UCSD-AML1 (cell line): ENCODE measurements at regions not wholly inside any gene's neighbourhood (a gene's known extent, or its start where the extent isn't known, plus 50 kb on each side); places are given as distances from the start of the nearest gene placed in this dataset.
"Not testable (repeated sequence)": the region's sequence is repeated elsewhere in the genome, so short reads cannot be mapped to it uniquely, and the experiment has no call there.

Source experiments
- DNase-seq: peaks from one replicate; lab custom pipeline; 2025; ENCODE audit not compliant: unreplicated experiment; lab: John Stamatoyannopoulos, UW

GRCh38 chr14:82766123-82766522 is 1232.5 kb upstream of the SEL1L start:
- no peak for DNase-seq

DNA sequence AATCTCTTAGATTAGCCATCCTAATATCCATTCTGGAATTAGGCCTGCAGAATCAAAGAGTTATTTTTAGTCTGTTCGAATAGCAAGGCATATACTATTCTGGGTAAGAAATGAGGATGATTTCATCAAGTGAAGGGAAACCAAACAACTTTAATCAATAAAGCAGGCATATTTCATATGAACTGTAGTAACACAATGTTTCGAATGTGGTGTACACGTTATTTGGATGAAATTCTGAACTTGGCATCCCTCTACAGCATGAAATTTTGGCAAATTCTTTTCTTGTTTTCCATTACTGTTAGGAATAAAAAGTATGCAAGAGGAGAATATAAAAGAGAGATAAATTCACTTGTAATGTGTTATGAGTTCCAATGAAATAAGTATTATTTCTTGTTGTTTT is 1233.3 kb upstream of the SEL1L start:
- DNase-seq, result no peak

GRCh38 chr14:82776958-82777357 is 1243.3 kb upstream of the SEL1L start:
- no peak for DNase-seq

GRCh38 chr14:82778008-82778590 is 1244.4 kb upstream of the SEL1L start:
- DNase-seq, result no peak

GRCh38 chr14:82778601-82779000 is 1244.9 kb upstream of the SEL1L start:
- DNase-seq, result no peak

- DNase-seq, result no peak
Measured at GRCh38 chr14:82779301-82779700, 1245.6 kb upstream of the SEL1L start.

DNA sequence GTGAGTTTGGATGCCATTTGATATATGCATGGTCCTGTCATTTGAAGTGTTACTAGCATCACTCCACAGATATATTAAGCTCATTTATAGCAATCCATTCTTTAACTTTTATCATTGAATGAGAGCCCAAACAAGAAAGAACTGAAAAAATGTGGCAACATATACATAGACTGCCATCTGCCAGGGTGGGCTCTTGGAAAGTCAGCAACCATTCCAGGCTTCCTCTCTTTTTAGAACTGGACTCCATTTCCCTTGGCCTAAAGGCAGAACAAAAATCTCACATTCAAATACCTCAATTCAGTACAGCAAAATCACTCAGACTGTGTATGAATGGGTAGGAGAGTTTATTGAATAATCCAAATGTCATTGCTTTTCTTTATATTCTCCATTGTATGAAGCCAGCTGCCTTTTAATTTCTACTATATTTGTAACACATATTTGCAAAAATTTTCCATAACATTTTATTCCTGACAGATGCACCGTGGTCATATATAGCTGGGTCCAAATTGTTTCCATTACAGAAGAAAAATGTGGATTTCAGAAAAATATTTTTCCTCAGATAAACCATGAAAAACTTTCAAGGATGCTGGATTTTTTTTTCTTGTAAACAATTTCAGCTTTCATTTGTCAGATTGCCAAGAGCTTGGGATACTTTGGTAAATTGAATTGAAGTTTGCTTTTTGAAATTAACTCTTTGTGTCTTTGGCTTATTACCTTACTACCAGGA is 1252.3 kb upstream of the SEL1L start:
- DNase-seq, result no peak

DNA sequence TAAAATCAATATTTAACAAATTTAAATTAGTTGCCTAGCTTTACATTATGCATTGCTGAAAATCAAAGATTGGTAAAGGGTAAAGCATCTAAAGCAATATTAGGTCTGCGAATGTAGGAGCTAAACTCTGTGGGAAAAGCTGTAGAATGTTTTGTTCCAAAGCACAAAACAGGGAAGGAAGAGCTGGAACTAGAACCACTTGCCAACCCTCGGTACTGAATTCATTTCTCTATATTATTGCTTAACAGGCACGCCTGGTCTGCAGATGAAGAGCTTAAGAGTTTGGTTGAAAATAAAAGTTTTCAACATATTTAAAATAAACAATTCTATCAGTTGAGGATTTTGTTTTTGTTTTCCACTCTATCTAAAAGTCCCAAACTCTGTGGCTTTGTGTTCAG is 1252.8 kb upstream of the SEL1L start:
- no peak for DNase-seq

- DNase-seq, result no peak
Measured at GRCh38 chr14:82796086-82796485, 1262.4 kb upstream of the SEL1L start.

GRCh38 chr14:82798276-82798675 is 1264.6 kb upstream of the SEL1L start:
- no peak for DNase-seq

GRCh38 chr14:82805892-82806825 is 1272.5 kb upstream of the SEL1L start:
- no peak for DNase-seq

DNA sequence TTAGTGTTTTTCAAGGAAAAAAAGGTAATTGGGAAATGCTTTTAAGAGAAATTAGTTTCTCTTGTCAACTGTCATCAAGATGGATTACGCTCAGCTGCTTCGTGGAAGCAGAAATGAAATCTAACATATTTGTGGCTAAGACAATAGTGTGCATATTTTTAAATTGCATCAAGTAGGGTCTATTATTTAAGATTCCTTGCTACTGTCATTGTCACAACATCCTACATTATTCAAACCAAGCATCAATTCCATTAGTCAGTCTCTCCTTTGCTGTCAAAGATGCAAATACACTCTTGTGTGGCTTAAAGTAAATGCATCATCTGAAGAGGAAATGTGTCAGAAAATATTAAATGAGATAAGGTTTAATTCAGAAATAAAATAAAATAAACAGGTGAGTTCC is 1277.6 kb upstream of the SEL1L start:
- no peak for DNase-seq

DNA sequence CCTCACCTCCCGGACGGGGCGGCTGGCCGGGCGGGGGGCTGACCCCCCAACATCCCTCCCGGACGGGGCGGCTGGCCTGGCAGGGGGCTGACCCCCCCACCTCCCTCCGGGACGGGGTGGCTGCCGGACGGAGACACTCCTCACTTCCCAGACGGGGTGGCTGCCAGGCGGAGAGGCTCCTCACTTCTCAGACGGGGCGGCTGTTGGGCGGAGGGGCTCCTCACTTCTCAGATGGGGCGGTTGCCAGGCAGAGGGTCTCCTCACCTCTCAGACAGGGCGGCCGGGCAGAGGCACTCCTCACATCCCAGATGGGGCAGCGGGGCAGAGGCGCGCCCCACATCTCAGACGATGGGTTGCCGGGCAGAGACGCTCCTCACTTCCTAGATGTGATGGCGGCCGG is 1280.7 kb upstream of the SEL1L start:
- DNase-seq, result not testable (repeated sequence)

DNA sequence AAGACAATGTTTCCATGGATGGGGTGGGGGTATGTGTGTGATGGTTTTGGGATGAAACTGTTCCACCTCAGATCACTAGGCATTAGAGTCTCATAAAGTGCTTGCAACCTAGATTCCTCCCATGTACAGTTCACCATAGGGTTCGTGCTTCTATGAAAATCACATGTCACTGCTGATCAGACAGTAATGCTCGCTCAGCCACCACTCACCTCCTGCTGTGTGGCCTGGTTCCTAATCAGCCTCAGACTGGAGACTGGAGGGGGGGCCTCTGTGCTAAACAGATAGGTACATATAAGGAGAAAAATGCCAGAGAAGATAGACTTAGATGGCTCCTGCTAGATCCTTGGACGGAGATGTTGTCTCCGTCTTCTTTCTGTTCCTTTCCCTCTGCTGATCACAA is 1296.9 kb upstream of the SEL1L start:
- DNase-seq, result no peak

- no peak for DNase-seq
Measured at GRCh38 chr14:82836256-82836950, 1302.8 kb upstream of the SEL1L start.

DNA sequence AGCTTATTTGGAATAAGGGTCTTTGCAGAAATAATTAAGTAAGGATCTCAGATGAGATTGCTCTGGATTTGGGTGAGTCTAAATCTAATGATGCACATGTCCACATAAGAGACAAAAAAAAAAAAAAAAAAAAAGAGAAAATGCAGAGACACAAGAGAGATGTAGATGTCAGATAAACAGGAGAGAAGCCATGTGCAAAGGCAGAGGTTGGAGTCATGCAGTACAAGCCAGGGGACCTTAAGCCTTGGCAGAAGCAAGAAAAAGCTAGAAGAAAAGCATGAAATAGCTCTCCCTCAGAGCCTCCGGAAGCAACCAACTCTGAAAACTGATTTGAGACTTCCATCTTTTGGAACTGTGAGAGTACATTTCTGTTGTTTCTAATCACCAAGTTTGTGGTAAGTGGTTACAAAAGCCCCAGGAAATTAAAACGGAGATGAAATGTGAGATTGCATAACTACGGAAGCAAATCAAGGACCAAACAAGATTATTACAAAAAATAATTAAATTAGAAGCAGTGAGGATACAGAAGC is 1304.0 kb upstream of the SEL1L start:
- DNase-seq, result no peak

DNA sequence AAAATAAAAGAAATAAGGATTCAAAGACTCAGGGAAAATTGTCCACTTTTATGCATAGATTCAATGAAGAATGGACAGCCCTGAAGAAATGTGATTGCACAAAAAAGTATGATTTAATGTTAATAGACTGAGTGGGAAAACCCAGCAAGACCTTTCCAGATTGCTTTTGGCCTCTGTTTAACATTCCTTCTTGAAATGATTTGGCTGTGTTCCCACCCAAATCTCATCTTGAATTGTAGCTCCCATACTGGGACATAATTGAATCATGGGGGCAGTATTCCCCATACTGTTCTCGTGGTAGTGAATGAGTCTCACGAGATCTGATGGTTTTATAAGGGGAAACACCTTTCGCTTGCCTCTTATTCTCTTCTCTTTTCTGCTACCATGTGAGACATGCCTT is 1316.9 kb upstream of the SEL1L start:
- DNase-seq, result no peak

GRCh38 chr14:82854131-82854530 is 1320.5 kb upstream of the SEL1L start:
- no peak for DNase-seq

DNA sequence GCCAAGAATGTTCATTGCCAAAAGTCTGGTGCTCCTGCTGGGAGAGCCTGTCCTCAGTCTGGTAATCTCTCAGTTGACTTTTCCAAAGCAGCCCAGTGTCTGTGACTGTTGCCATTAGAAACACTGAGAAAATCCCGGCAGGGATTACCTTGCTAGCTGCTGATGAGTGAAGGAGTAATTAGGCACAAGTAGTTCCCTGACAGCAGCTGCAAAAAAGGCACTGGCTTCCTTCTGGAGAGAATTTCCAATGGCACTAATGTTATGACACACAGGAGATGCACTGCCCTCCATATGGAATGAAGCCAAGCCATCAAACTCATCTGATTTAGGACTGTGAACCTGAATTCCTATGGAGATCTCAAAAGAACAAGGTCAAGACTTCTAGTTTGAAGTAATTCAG is 1321.2 kb upstream of the SEL1L start:
- DNase-seq, result no peak

DNA sequence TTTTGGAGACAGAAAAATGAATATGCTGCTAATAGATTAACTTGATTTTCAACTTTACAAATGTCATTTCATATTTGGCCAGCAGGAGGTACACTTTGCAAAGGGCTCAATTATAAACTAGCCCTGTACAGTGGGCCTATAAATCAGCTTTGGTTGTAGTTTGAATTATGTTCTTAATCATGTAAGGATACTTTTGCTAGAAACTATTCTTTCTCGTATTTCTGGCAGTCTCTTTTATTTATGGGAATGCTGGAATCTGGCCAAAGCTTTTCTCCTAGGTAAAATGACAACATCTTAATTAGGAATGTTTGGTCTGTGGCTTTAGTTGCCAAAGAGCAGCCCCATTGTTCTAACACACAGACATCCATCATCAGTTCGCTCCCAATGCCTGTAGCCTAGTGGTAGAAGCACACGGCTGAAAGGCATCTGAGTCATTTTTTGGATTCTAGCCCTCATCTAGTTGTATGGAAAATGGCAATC is 1322.3 kb upstream of the SEL1L start:
- no peak for DNase-seq

GRCh38 chr14:82861313-82861712 is 1327.7 kb upstream of the SEL1L start:
- DNase-seq, result no peak
